HG03457 (cell line): ENCODE measurements at regions not wholly inside any gene's neighbourhood (a gene's known extent, or its start where the extent isn't known, plus 50 kb on each side); places are given as distances from the start of the nearest gene placed in this dataset.
"Not testable (repeated sequence)": the region's sequence is repeated elsewhere in the genome, so short reads cannot be mapped to it uniquely, and the experiment has no call there.

Experiments used
- ATAC-seq: cut with Tn5 transposase; IDR thresholded peaks from one replicate; pipeline ENCODE4 v1.9.1; 2021; ENCODE audit warnings: moderate number of reproducible peaks; ENCODE audit not compliant: unreplicated experiment

GRCh38 chr5:66234241-66234640, 90.1 kb downstream of the SREK1 start:
- no peak for ATAC-seq

GRCh38 chr5:66238435-66238834, 94.3 kb downstream of the SREK1 start:
- ATAC-seq: no peak

GRCh38 chr5:66239034-66239433, 94.9 kb downstream of the SREK1 start:
- no peak for ATAC-seq

DNA sequence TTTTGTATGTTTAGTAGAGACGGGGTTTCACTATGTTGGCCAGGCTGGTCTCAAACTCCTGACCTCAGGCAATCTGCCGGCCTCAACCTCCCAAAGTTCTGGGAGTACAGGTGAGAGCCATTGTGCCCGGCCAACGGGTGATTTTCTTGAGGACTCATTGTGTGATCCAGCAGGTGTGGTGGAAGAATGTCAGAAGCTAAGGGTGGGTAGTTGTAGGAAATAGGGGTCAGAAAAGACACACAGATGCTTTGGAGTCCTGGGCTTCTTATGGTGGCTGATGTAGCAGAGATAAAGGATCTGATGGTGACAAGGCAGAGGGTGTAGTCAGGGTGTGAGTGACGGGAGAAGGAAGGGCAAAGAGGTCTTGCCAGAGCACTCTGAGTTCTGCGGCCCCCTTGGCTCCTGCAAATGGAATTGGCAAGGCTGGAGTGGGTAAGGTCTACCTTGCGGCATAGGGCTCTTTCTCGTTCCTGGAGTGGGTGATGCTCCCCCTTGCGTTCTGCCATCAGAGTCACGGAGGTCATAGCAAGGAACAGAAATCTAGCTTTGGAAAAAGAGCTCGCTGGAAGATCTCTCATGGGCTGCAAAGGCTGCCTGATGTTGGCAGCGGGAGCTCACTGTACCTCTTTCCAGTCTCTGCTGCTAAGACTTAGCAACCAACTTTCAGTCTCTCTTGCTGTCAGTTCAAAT, 97.2 kb downstream of the SREK1 start:
- ATAC-seq: no peak

GRCh38 chr5:66242050-66242715, 98.1 kb downstream of the SREK1 start:
- no peak for ATAC-seq

DNA sequence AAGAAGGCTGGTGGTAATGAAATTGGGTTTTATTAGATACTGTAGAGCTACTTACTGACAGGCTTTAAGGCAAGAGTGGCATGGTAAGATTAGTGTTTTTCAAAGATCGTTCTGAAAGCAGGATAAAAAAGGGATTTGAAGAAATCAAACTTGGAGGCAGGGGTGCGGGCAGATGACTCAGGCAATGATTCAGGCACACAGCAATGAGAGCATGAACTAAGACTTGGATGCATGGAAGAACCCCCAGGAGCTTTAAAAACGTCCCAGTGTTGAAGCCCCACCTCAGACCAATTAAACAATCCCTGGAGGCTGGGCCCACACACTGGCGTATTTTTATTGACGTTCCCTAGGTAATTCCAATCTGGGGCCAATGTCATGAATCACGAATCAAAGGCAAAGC, 102.5 kb downstream of the SREK1 start:
- ATAC-seq: no peak

DNA sequence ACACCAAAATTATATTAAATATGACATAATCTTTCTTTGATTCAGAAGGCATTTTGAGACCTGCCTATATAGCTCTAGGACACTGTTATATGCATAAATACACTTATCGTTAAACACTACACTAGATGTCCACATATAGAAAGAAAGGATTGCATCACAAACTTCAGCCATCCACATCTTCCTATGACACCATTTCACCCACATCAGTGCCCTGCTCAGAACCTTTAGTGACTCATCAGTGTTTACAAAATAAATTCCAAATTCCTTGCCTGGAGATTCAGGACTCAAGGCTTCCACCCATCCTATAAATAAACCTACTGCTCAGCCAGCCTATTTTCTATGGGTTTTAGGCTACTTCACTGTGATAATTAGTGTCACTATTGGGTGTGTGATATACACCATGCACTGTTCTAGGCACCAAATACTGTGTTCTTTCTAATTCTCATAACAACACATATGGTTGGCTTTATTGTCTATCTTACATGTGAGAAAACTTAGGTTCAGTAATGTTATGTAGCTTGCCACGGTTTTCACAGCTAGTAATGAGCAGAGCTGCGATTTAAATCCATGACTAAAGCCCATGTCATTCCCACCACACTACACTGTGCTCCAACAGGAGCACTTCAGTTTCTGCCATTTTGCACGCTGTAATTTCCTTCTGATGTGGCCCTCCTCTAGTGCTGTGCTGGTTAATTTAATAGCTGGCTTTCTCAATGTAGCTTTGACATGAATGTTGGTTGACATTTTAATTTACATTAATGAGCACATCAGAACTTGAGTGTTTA, 103.3 kb downstream of the SREK1 start:
- ATAC-seq: no peak

DNA sequence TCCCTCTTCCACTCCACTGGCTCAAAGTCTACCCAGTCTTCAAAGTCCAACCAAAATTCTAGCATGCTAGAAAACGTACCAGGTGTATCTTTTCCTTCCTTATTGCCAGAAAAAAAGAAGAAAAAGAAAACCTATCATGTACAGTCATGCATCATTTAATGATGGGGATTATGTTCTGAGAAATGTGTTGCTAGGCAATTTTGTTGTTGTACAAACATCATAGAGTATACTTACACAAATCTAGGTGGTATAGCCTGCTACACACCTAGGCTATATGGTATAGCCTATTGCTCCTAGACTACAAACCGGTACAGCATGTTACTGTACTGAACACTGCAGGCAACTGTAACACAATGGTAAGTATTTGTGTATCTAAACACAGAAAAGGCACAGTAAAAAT, 104.8 kb downstream of the SREK1 start:
- no peak for ATAC-seq

DNA sequence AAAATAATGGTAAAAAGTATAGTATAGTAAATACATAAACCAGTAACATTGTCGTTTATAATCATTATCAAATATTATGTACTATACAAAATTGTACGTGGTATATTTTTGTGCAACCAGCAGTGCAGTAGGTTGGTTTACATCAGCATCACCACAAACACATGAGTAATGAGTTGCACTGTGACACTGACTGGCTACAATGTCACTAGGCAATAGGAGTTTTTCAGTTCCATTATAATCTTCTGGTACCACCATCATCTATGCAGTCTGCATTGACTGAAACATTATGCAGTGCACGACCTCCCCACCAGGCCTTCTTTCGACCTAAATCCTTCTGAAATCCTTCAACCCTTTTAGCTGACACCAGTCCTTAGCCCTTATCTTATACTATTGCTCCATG, 105.8 kb downstream of the SREK1 start:
- no peak for ATAC-seq

DNA sequence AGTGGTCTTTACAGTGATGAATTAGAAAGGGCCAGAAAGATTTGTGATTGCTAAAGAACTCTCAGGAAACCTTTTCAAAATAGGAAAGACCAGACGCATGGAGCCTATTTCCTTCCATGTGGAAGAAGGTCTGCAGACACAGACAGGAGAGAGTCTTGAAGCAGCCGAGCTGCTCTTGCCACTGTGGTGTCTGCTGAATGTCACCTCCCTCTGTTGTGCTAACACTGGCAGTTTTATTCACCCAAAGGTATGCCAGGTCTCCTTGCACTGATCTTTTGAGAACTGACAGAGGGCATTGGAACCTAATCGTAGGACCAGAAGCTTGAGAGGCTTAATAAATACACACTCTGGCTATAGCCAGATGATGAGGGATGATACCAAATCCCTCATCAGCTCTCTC, 108.7 kb downstream of the SREK1 start:
- ATAC-seq: no peak

DNA sequence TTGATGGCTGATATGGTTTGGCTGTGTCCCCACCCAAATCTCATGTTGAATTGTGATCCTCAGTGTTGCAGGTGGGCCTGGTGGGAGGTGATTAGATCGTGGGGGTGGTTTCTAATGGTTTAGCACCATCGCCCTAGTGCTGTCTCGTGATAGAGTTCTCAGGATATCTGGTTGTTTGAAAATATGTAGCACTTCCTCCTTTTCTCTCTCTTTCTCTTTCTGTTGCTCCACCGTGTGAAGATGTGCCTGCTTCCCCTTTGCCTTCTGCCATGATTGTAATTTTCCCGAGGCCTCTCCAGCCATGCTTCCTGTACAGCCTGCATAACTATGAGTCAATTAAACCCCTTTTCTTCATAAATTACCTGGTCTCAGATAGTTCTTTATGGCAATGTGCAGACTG, 111.6 kb downstream of the SREK1 start:
- no peak for ATAC-seq

GRCh38 chr5:66273121-66273520, 129.0 kb downstream of the SREK1 start:
- ATAC-seq: no peak

- ATAC-seq: no peak
Observed at GRCh38 chr5:66276986-66277385, 132.9 kb downstream of the SREK1 start.

DNA sequence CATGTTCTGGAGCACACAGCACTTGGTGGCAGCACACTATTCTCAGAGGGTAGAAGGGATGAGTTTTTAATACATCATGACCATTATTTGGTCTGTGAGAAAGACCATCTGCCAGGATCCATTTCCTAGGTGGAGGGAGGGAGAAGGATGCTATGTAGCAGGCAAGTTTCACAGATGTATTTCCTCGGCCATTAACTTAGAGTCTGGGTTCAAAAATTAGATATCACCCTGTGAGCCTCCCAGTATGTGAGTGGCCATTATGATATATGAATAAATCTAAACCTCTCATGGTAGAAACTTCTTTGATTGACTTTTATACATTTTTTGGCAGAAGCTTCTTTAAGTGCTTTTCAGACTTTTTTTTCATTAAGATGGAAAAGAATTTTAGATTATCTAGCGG, 133.9 kb downstream of the SREK1 start:
- ATAC-seq: no peak

DNA sequence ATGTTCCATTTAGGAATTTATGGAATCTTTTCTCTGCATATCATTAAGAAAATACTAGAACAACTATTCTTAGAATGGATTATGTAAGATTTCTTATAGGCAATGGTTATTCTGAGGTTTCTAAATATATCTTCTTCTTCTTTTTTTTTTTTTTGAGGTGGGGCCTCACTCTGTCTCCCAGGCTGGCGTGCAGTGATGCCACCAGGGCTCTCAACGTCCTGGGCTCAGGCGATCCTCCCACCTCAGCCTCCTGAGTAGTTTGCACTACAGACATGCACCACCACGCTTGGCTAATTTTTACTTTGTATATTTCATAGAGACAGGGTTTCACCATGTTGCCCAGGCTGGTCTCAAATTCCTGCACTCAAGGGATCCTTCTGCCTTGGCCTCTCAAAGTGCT, 137.2 kb downstream of the SREK1 start:
- no peak for ATAC-seq

GRCh38 chr5:66284588-66285342, 140.7 kb downstream of the SREK1 start:
- no peak for ATAC-seq

DNA sequence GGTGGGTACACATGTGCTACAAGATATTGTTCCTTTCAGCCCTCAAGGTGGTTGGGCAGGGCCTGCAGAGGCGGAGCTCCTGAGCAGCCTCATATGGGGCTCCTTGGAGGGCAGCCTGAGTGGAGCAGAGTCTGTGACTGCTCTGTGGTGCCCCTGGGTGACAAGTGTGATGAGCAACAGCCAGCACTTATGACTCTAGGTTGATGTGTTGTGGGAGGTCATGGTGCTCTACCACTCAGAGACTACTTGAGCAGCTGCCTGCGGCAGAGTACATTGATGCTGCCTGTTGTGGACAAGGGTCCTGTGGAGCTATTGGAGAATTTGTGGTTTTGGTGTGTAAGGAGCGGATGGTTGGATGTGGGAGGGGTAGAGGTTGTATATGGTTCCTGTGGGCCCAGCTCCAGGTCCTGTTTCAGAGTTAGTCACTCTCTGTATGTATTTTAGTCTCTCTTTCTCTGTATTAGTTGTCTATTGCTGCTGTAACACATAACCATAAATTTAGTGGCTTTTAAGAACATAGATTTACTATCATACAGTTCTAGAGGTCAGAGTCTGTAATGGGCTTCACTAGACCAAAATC, 141.3 kb downstream of the SREK1 start:
- no peak for ATAC-seq

DNA sequence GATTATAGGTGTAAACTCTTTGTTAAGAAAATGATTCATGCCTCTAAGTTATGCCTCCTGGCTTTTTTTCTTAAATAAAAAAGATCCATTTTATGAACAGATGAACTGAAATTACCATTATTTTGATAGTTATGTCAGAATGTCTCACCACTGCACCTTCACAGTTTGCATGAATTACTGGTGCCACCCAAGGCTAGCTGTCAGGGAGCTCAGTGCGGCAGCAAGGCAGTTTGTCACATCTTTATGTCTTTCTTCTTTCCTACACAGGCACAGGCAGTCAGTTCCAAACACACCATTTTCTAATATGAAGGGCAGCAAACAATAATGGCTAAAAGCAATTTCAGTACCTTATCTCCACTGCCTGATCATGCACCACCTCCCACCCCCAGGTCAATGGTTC, 147.7 kb downstream of the SREK1 start:
- no peak for ATAC-seq

DNA sequence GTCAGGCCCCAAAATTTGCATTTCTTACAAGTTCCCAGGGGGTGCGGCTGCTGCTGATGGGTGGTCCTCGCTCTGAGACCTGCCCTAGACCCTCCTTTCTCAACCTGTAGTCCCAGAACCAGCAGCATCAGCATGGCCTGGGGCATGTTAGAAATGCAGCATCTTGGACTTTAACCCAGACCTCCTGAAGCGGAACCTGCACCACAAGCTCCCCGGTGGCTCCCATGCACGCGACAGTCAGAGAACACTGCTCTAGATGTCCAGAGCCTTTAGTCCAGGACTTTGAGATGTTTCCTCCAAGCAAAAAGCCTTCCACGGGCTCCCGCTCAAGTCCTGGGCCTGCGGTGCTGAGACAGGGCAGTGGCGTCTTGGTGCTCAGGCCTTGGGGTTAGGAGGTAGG, 149.8 kb downstream of the SREK1 start:
- not testable (repeated sequence) for ATAC-seq

GRCh38 chr5:66299463-66299862, 155.4 kb downstream of the SREK1 start:
- ATAC-seq: no peak

DNA sequence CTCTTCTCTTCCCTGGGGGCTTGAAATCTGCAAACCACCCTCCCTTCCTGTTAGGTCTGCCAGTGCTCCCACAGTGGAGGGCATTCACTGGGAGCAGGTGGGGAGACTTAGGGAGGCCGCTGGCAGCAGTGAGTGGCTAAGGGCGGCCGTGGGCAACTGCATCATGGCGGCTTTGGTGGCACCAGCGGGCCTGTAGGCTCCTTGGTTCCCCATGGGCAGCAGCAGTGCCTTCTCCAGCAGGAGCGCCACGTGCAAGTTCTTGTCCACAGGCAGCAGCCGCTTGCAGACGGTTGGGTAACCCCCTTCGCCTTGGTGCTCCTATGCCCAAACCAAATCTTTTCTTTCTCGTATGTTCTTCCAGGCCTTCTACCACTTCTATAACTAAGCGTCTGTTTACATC, 158.2 kb downstream of the SREK1 start:
- no peak for ATAC-seq
